Endothelial cell (in vitro differentiated cells): ENCODE measurements at regions not wholly inside any gene's neighbourhood (a gene's known extent, or its start where the extent isn't known, plus 50 kb on each side); places are given as distances from the start of the nearest gene placed in this dataset.
A peak's percentile ranks its signal among the peaks of the same experiment; 100 is the strongest.

ENCODE experiments used
- DNase-seq: peaks from one replicate; pipeline ENCODE4 v3.0.0; 2021; ENCODE audit warnings: low spot score
- H3K27ac Mint-ChIP-seq: one replicate; pipeline ENCODE4 v1.8.0; 2021; ENCODE audit warnings: mixed read lengths, inconsistent platforms; ENCODE audit not compliant: unreplicated experiment
- H3K27me3 Mint-ChIP-seq: one replicate; pipeline ENCODE4 v1.8.0; 2021; ENCODE audit warnings: mild to moderate bottlenecking, moderate library complexity, mixed read lengths, inconsistent platforms; ENCODE audit not compliant: unreplicated experiment
- H3K36me3 Mint-ChIP-seq: one replicate; pipeline ENCODE4 v1.8.0; 2021; ENCODE audit warnings: mild to moderate bottlenecking, low read depth, mixed read lengths, inconsistent platforms; ENCODE audit not compliant: unreplicated experiment
- H3K4me1 Mint-ChIP-seq: one replicate; pipeline ENCODE4 v1.8.0; 2021; ENCODE audit warnings: mild to moderate bottlenecking, mixed read lengths, inconsistent platforms; ENCODE audit not compliant: unreplicated experiment
- H3K4me3 Mint-ChIP-seq: one replicate; pipeline ENCODE4 v1.8.0; 2021; ENCODE audit warnings: mild to moderate bottlenecking, mixed read lengths, inconsistent platforms; ENCODE audit not compliant: unreplicated experiment
- H3K9me3 Mint-ChIP-seq: one replicate; pipeline ENCODE4 v1.8.0; 2021; ENCODE audit warnings: mixed read lengths, inconsistent platforms; ENCODE audit not compliant: unreplicated experiment
- CTCF ChIP-seq: fragments of 200-600 bp; sonication (generic); IDR thresholded peaks from one replicate; pipeline ENCODE4 v1.5.0; 2021; ENCODE audit warnings: antibody characterized with exemption; ENCODE audit not compliant: unreplicated experiment

GRCh38 chr9:107633406-107633805, 143.8 kb upstream of the KLF4 start:
- TF ChIP-seq CTCF = no peak
- H3K9me3 Mint-ChIP-seq = no peaks in the 10 kb centered on the region
- H3K36me3 Mint-ChIP-seq = no peaks in the 10 kb centered on the region
- H3K4me3 Mint-ChIP-seq = no peak overlapping the region
- peaks cover 8% of the 10 kb centered on the region for H3K27me3 Mint-ChIP-seq
- DNase-seq = no peak
- peaks cover 26% of the 10 kb centered on the region for H3K4me1 Mint-ChIP-seq
- H3K27ac Mint-ChIP-seq = peak overlapping the region; percentile 16

- H3K4me1 Mint-ChIP-seq = peaks cover 26% of the 10 kb centered on the region
- peaks cover 11% of the 10 kb centered on the region for H3K27me3 Mint-ChIP-seq
- H3K36me3 Mint-ChIP-seq = no peaks in the 10 kb centered on the region
- no peaks in the 10 kb centered on the region for H3K9me3 Mint-ChIP-seq
- no peak overlapping the region for H3K27ac Mint-ChIP-seq
- DNase-seq = no peak
- H3K4me3 Mint-ChIP-seq = no peak overlapping the region
- TF ChIP-seq CTCF = no peak
Observed at GRCh38 chr9:107632661-107633060, 143.1 kb upstream of the KLF4 start.

- peaks cover 26% of the 10 kb centered on the region for H3K4me1 Mint-ChIP-seq
- peak overlapping the region; percentile 22 for H3K27ac Mint-ChIP-seq
- H3K4me3 Mint-ChIP-seq = no peak overlapping the region
- no peak for TF ChIP-seq CTCF
- H3K9me3 Mint-ChIP-seq = no peaks in the 10 kb centered on the region
- H3K27me3 Mint-ChIP-seq = peaks cover 12% of the 10 kb centered on the region
- DNase-seq = no peak
- no peaks in the 10 kb centered on the region for H3K36me3 Mint-ChIP-seq
Observed at GRCh38 chr9:107632216-107632615, 142.6 kb upstream of the KLF4 start.

DNA sequence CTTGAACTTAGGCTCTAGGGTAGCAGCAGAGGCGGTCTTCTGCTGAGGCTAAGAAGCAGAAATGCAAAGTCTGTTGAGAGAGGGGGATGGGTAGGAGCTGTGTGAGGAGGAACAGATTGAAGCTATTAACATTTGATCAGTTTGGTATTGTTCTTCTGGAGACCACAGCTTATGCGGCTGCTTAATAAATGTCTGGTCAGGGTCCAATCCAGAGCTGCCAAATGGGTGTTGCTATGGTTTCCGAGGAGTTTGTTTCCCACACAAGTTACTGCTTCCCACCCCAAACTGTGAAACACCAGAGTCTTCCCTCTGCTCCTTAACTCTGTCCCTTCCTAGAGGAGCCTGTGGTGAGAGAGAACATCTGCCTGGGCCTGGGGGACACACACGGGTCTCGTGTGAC, 142.2 kb upstream of the KLF4 start:
- Mint-ChIP-seq H3K27me3 (peaks cover 12% of the 10 kb centered on the region), H3K4me1 (peaks cover 22% of the 10 kb centered on the region), H3K27ac (no peak overlapping the region), H3K9me3 (no peaks in the 10 kb centered on the region), H3K4me3 (no peak overlapping the region), H3K36me3 (no peaks in the 10 kb centered on the region)
- DNase-seq = no peak
- no peak for TF ChIP-seq CTCF

GRCh38 chr9:107630156-107630555, 140.6 kb upstream of the KLF4 start:
- Mint-ChIP-seq H3K4me3 (no peak overlapping the region), H3K9me3 (no peaks in the 10 kb centered on the region), H3K27ac (peak overlapping the region; percentile 26), H3K27me3 (peaks cover 16% of the 10 kb centered on the region), H3K4me1 (peaks cover 9% of the 10 kb centered on the region), H3K36me3 (no peaks in the 10 kb centered on the region)
- TF ChIP-seq CTCF = no peak
- DNase-seq = no peak
